ENCODE measurements at regions not wholly inside any gene's neighbourhood (a gene's known extent, or its start where the extent isn't known, plus 50 kb on each side); places are given as distances from the start of the nearest gene placed in this dataset.

- no peak for ATAC-seq (ENCODE audit: low read depth)
- H3K4me3 Mint-ChIP-seq = no peak overlapping the region
- intact Hi-C loops (cut with micrococcal nuclease) = no loop called here
- POLR2A ChIA-PET = no interaction called here
- no peak overlapping the region for H3K27ac Mint-ChIP-seq
- H3K4me1 Mint-ChIP-seq = no peaks in the 10 kb centered on the region
- H3K9me3 Mint-ChIP-seq = no peaks in the 10 kb centered on the region
- TF ChIP-seq CTCF (IDR thresholded peaks at IDR 0.05) = no peak
- H3K27me3 Mint-ChIP-seq = peaks cover 11% of the 10 kb centered on the region
- CTCF ChIA-PET = no interaction called here
- no peak for DNase-seq
- H3K36me3 Mint-ChIP-seq (ENCODE audit: low read depth) = no peaks in the 10 kb centered on the region
These were observed 80.3 kb downstream of the HMHB1 start for GRCh38 chr5:143892271-143892670.

- ATAC-seq (ENCODE audit: low read depth) (no peak), DNase-seq (no peak)
- Mint-ChIP-seq H3K36me3 (ENCODE audit: low read depth) (no peaks in the 10 kb centered on the region), H3K9me3 (no peaks in the 10 kb centered on the region), H3K27me3 (peaks cover 11% of the 10 kb centered on the region), H3K27ac (no peak overlapping the region), H3K4me1 (no peaks in the 10 kb centered on the region), H3K4me3 (no peak overlapping the region)
- intact Hi-C loops (cut with micrococcal nuclease) = no loop called here
- CTCF ChIA-PET = no interaction called here
- POLR2A ChIA-PET = no interaction called here
- TF ChIP-seq CTCF (IDR thresholded peaks at IDR 0.05) = no peak
These were observed 80.9 kb downstream of the HMHB1 start for GRCh38 chr5:143892908-143893307.

- TF ChIP-seq CTCF (IDR thresholded peaks at IDR 0.05) = no peak
- ATAC-seq (ENCODE audit: low read depth) (no peak), DNase-seq (no peak)
- no peak overlapping the region for H3K27ac Mint-ChIP-seq
- peaks cover 11% of the 10 kb centered on the region for H3K27me3 Mint-ChIP-seq
- no peaks in the 10 kb centered on the region for H3K36me3 Mint-ChIP-seq (ENCODE audit: low read depth)
- intact Hi-C loops (cut with micrococcal nuclease) = no loop called here
- no peaks in the 10 kb centered on the region for H3K9me3 Mint-ChIP-seq
- CTCF ChIA-PET = no interaction called here
- H3K4me3 Mint-ChIP-seq = no peak overlapping the region
- POLR2A ChIA-PET = no interaction called here
- H3K4me1 Mint-ChIP-seq = no peaks in the 10 kb centered on the region
These were observed 81.7 kb downstream of the HMHB1 start for GRCh38 chr5:143893638-143894037.

- intact Hi-C loops (cut with micrococcal nuclease) = no loop called here
- CTCF ChIA-PET = no interaction called here
These were observed 84.6 kb downstream of the HMHB1 start for GRCh38 chr5:143896516-143896915.

GRCh38 chr5:143896966-143897365 lies 85.0 kb downstream of the HMHB1 start:
- ATAC-seq (ENCODE audit: low read depth) = no peak
- CTCF ChIA-PET = no interaction called here

More at GRCh38 chr5:143896516-143896915, 84.6 kb downstream of the HMHB1 start:
- Mint-ChIP-seq H3K36me3 (ENCODE audit: low read depth) (no peaks in the 10 kb centered on the region), H3K4me1 (no peaks in the 10 kb centered on the region), H3K9me3 (no peaks in the 10 kb centered on the region), H3K4me3 (no peak overlapping the region), H3K27me3 (peaks cover 6% of the 10 kb centered on the region), H3K27ac (no peak overlapping the region)
- ATAC-seq (ENCODE audit: low read depth) = no peak
- POLR2A ChIA-PET = no interaction called here
- TF ChIP-seq CTCF (IDR thresholded peaks at IDR 0.05) = no peak
- DNase-seq = no peak

More at GRCh38 chr5:143896966-143897365, 85.0 kb downstream of the HMHB1 start:
- intact Hi-C loops (cut with micrococcal nuclease) = no loop called here
- POLR2A ChIA-PET = no interaction called here
- no peaks in the 10 kb centered on the region for H3K36me3 Mint-ChIP-seq (ENCODE audit: low read depth)
- no peak for DNase-seq
- no peak overlapping the region for H3K4me3 Mint-ChIP-seq
- H3K4me1 Mint-ChIP-seq = no peaks in the 10 kb centered on the region
- H3K9me3 Mint-ChIP-seq = no peaks in the 10 kb centered on the region
- H3K27ac Mint-ChIP-seq = no peak overlapping the region
- TF ChIP-seq CTCF (IDR thresholded peaks at IDR 0.05) = no peak
- peaks cover 5% of the 10 kb centered on the region for H3K27me3 Mint-ChIP-seq
